ENCODE measurements at regions not wholly inside any gene's neighbourhood (a gene's known extent, or its start where the extent isn't known, plus 50 kb on each side); places are given as distances from the start of the nearest gene placed in this dataset.

DNA sequence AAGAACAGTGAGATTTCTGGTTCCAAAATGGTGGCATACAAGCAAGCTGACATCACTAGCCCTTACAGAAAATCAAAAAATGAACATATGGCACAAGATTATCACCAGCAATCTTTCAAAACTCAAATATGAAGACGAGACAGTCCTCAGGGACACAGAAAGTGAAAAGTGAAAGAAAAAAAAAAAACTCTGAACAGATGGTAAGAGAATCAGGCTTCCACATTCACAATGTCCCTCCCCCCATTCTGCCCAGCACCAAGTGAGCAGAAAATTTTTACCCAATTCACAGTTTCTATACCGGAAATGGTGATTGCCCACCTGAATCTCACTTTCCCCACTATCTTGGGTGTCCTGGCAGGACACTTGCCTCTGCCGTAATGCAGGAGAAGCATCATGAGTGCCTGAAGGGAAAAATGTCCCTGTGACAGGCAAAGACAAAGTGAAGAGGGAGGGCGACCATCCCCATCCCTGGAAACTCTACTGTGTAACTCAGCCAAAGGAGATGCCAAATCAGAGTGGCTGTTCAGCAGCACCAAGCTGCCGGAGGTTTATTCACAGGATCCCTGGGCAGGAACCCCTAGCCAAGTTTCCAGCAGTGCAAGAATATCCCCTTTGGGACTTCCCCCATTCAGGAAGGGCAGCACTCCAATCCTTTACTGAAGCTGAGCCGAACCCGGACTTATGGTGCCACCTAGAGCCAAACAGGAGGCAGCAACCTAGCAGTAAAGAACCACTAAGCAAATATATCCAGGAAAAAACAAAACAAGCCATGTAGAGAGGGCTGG, 312.2 kb downstream of the LRATD1 start:
- no peaks in the 10 kb centered on the region for H3K27me3 Mint-ChIP-seq
- H3K4me3 Mint-ChIP-seq, result no peak overlapping the region
- no peak for ATAC-seq
- no peaks in the 10 kb centered on the region for H3K36me3 Mint-ChIP-seq (ENCODE audit: low read depth)
- no peak overlapping the region for H3K27ac Mint-ChIP-seq
- H3K9me3 ChIP-seq (ENCODE audit: control insufficient read depth, low read length, poor library complexity, severe bottlenecking), result no peaks in the 10 kb centered on the region
- no peak for DNase-seq
- H3K4me1 Mint-ChIP-seq, result no peaks in the 10 kb centered on the region

DNA sequence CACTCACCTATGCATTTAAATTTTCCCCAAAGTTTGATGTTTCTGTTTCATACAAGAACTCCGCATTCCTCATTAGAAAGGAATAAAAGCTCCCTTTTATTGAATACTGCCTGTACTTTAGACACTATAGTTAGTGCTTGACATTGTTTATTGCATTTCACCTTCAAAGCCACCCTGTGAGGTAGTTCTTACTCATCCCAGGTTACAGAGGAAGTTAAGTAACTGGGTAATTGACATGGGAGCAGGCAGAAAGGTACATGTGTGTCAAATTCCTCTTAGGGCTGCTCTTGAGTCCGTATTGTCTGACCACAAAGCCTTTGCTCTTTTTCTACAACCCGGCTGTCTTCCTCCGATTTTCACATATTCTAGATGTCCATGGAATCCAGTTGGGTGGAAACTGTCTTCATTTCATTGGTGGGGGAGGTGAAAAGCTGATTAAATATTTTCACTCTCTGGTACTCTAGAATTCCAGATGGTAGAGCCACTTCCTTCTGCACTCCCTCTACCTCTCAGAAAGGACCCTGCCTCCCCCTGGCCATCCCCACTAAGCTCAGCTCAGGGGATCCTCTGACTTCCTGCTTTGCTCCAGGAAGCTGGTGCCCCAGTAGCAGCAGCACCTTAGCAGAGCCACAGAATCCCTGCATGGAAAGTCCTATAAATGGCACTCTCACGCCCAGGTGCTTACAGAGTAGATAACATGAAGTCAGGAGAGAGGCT, 319.2 kb downstream of the LRATD1 start:
- no peaks in the 10 kb centered on the region for H3K9me3 ChIP-seq (ENCODE audit: control insufficient read depth, low read length, poor library complexity, severe bottlenecking)
- no peak overlapping the region for H3K27ac Mint-ChIP-seq
- H3K36me3 Mint-ChIP-seq (ENCODE audit: low read depth), result peaks cover 2% of the 10 kb centered on the region
- no peak for DNase-seq
- no peak overlapping the region for H3K4me3 Mint-ChIP-seq
- H3K27me3 Mint-ChIP-seq, result peaks cover 14% of the 10 kb centered on the region
- H3K4me1 Mint-ChIP-seq, result no peaks in the 10 kb centered on the region
- no peak for ATAC-seq

DNA sequence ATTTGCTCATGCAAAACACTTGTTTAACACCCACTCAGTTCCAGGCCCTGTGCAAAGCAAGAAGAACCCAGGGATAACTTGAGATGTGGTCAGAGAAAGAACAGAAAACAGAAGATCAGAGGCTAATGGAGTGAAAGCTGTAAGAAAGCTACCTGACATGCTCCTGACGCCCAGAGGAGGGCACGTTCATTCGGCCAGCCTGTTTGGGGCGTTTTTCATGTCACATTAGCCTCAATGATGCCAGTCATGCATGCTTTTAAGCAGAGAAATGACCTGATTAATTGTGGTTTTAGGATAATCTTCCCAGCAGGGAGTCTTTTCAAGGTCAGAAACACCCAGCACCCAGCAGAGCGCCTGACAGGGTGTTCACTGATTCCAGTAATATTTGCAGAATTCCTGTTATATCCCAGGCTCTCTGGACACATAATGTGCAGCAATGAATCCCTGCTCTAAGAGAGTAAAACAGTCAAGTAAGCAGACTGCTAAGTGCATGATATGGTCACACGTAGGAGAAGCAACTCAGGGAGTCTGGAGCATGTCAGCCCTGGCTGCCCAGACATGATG, 320.0 kb downstream of the LRATD1 start:
- no peaks in the 10 kb centered on the region for H3K9me3 ChIP-seq (ENCODE audit: control insufficient read depth, low read length, poor library complexity, severe bottlenecking)
- Mint-ChIP-seq H3K4me1 (no peaks in the 10 kb centered on the region), H3K4me3 (no peak overlapping the region), H3K27me3 (peaks cover 14% of the 10 kb centered on the region), H3K36me3 (ENCODE audit: low read depth) (peaks cover 2% of the 10 kb centered on the region), H3K27ac (no peak overlapping the region)
- DNase-seq (no peak), ATAC-seq (no peak)

DNA sequence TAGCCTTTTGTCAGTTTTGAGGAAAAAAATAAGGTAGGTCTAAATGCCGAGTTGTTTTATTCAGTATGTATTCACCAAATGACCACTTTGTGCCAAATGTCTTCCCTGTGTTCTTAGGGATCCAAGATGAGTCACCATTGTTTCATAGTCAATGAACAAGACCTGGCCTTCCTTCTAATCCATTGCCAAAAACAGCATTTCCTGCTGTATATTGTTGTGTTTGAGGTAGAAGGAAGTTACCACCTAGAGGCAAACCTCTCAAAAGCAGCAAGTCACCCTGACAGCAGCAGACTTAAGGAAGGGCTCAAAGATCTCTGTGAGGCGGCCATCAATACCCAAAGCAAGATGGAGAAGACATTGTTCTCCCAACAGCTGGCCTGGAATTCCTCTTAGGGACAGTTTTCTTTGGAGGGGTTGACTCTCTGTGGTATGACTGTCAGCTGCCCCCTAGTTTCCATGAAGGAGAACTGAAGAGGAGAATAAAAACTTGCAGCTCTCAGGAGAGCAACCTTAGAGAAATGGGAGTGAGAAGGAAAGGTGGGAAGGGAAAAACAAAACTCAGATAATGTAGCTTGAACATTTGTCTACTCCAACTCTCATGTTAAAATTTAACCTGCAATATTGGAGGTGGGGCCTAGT, 328.3 kb downstream of the LRATD1 start:
- H3K36me3 Mint-ChIP-seq (ENCODE audit: low read depth), result peaks cover 2% of the 10 kb centered on the region
- DNase-seq (no peak), ATAC-seq (no peak)
- H3K9me3 ChIP-seq (ENCODE audit: control insufficient read depth, low read length, poor library complexity, severe bottlenecking), result no peaks in the 10 kb centered on the region
- no peak overlapping the region for H3K4me3 Mint-ChIP-seq
- H3K4me1 Mint-ChIP-seq, result no peaks in the 10 kb centered on the region
- no peak overlapping the region for H3K27ac Mint-ChIP-seq
- peaks cover 3% of the 10 kb centered on the region for H3K27me3 Mint-ChIP-seq

DNA sequence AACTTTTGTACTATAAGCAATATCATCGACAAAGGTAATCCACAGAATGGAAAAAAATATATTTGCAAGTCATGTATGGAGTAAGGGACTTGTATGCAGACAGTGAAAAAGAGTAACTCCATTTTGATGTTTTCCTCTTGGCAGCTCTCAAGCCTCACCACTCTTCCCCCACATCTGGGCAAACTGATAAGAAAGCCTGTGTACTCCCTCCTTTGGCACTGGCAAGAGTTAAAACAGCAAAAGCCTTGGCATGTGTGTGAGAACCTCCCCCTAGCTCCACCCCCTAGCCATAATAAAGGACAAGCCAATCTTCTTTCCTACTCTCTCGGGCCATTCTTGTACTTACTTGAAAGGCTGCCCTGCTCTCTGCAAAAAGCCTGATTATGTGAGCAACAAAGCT, 335.2 kb downstream of the LRATD1 start:
- no peak for ATAC-seq
- H3K27ac Mint-ChIP-seq, result no peak overlapping the region
- H3K4me1 Mint-ChIP-seq, result no peaks in the 10 kb centered on the region
- no peak overlapping the region for H3K4me3 Mint-ChIP-seq
- H3K9me3 ChIP-seq (ENCODE audit: control insufficient read depth, low read length, poor library complexity, severe bottlenecking), result no peaks in the 10 kb centered on the region
- H3K36me3 Mint-ChIP-seq (ENCODE audit: low read depth), result no peaks in the 10 kb centered on the region
- H3K27me3 Mint-ChIP-seq, result peaks cover 10% of the 10 kb centered on the region
- DNase-seq, result no peak

DNA sequence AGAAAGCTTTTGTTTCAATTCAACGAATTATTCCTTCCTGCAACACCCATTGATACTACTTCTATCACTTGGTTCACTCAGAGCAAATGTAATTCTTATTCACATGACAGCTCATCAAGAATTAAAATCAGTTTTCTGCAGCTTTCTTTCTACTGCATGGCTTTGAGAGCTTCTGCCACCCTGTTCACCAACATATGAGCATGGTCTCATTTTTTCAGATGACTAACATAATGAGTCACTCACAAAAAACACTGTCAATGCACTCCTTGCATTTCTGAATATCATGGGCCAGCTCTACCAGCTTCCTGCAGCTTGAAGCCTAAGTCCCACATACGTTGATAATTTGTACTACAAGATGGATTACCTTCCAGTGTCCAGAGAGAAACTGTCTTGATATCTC, 342.9 kb downstream of the LRATD1 start:
- no peaks in the 10 kb centered on the region for H3K36me3 Mint-ChIP-seq (ENCODE audit: low read depth)
- no peak for ATAC-seq

DNA sequence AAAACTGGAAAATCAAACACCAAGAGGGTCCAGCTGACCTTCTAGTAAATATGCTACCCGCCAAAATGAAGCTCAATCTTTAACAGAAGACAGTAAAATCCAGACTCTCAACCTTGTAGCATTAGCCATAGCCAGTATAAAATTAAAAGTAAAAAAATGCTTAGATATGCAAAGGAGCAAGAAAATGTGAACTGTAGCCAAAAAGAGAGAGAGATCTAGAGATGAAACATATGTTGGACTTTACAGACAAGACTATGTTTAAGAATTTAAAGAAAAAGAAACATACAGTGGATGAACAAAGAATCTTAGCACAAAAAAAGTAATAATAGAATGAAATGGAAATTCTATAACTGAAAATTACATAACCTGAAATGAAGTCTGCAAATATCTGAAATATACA, 344.5 kb downstream of the LRATD1 start:
- H3K4me3 Mint-ChIP-seq, result no peak overlapping the region
- DNase-seq, result no peak
- no peak for ATAC-seq
- H3K4me1 Mint-ChIP-seq, result no peaks in the 10 kb centered on the region
- no peaks in the 10 kb centered on the region for H3K36me3 Mint-ChIP-seq (ENCODE audit: low read depth)
- no peaks in the 10 kb centered on the region for H3K9me3 ChIP-seq (ENCODE audit: control insufficient read depth, low read length, poor library complexity, severe bottlenecking)
- no peak overlapping the region for H3K27ac Mint-ChIP-seq
- H3K27me3 Mint-ChIP-seq, result peaks cover 2% of the 10 kb centered on the region

More for the DNA sequence above, 342.9 kb downstream of the LRATD1 start:
- H3K27ac Mint-ChIP-seq, result no peak overlapping the region
- no peaks in the 10 kb centered on the region for H3K4me1 Mint-ChIP-seq
- H3K27me3 Mint-ChIP-seq, result peaks cover 2% of the 10 kb centered on the region
- no peak overlapping the region for H3K4me3 Mint-ChIP-seq
- no peaks in the 10 kb centered on the region for H3K9me3 ChIP-seq (ENCODE audit: control insufficient read depth, low read length, poor library complexity, severe bottlenecking)
- no peak for DNase-seq

DNA sequence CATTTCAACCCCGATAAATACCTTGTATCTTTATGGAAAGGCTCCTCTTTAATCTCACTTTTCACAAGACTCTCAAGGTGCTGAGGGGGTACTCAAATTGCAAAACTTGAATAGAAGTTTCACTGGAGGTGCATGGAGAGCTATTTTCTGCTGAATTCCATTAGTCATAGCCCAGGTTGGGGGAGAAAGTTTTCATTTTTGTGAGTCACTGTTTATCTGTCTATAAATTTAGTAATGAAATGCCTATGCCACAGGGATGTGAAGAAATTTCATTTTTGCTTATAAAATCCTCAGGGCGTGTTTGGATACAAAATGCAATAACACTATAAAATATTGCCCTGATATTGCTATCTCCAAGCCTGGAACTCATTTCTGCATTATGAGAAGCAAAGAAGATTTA, 346.3 kb downstream of the LRATD1 start:
- H3K4me1 Mint-ChIP-seq, result no peaks in the 10 kb centered on the region
- H3K27ac Mint-ChIP-seq, result no peak overlapping the region
- no peak overlapping the region for H3K4me3 Mint-ChIP-seq
- H3K36me3 Mint-ChIP-seq (ENCODE audit: low read depth), result no peaks in the 10 kb centered on the region
- peaks cover 13% of the 10 kb centered on the region for H3K27me3 Mint-ChIP-seq
- DNase-seq (no peak), ATAC-seq (no peak)
- H3K9me3 ChIP-seq (ENCODE audit: control insufficient read depth, low read length, poor library complexity, severe bottlenecking), result no peaks in the 10 kb centered on the region

DNA sequence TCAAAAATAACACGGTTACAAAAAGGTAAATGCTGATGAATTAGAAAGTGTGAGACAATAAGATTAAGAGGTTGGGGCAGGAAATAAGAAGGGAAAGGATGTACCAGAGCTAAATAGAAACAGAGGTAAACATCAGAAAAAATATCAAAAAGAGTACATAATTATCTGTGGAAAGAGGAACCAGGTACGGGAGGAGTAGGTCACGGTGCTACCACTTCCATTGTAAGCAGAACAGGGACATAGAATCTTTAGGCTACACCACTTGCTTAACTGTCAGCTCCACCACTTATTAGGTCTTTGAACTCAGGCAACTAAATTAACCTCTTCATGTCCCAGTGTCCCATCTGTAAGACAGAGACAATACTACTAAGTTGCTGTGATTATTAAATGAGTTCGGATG, 350.3 kb downstream of the LRATD1 start:
- no peaks in the 10 kb centered on the region for H3K9me3 ChIP-seq (ENCODE audit: control insufficient read depth, low read length, poor library complexity, severe bottlenecking)
- no peak overlapping the region for H3K27ac Mint-ChIP-seq
- no peak for DNase-seq
- H3K27me3 Mint-ChIP-seq, result peaks cover 35% of the 10 kb centered on the region
- no peaks in the 10 kb centered on the region for H3K4me1 Mint-ChIP-seq
- H3K4me3 Mint-ChIP-seq, result no peak overlapping the region
- H3K36me3 Mint-ChIP-seq (ENCODE audit: low read depth), result no peaks in the 10 kb centered on the region
- ATAC-seq, result no peak

DNA sequence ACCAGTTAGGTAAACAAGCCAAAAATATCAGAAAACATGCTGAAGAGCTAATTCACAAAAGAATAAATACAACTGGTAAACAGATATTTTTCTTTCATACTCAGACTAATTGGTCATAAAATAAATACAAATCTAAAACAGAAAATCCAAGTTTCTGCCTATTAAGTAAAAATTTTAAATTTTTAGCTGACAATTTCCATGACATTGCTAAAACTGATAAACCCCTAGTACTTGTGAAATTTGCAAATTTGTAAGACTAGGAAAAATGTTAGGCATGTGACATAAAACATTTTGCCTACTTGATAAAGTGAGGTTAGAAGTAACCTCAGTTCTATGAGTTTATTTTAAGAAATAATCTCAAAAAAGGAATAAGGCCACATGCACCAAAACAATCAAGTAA, 356.1 kb downstream of the LRATD1 start:
- DNase-seq (no peak), ATAC-seq (no peak)
- no peaks in the 10 kb centered on the region for H3K9me3 ChIP-seq (ENCODE audit: control insufficient read depth, low read length, poor library complexity, severe bottlenecking)
- H3K27me3 Mint-ChIP-seq, result peaks cover 31% of the 10 kb centered on the region
- H3K27ac Mint-ChIP-seq, result no peak overlapping the region
- no peaks in the 10 kb centered on the region for H3K36me3 Mint-ChIP-seq (ENCODE audit: low read depth)
- no peaks in the 10 kb centered on the region for H3K4me1 Mint-ChIP-seq
- no peak overlapping the region for H3K4me3 Mint-ChIP-seq

DNA sequence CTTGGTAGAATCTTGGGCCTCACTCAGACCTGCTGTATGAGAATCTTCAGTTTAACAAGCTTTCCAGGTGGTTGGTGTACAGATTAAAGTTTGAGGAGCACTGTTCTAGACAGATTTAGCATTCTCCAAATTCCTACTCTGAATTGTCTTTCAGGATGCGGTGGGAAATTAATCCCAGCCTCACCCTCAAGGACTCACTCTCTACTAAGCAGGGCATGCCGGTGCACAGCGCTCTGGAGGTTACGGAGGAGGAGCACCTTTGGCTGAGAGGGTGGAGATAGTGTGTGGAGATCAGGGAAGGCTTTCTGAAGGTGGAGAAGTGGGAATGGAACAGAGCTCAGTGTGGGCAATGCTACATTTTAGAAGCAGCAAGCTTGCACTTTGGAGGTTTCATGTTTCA, 359.2 kb downstream of the LRATD1 start:
- H3K27me3 Mint-ChIP-seq, result peaks cover 19% of the 10 kb centered on the region
- ATAC-seq (no peak), DNase-seq (no peak)
- H3K4me1 Mint-ChIP-seq, result no peaks in the 10 kb centered on the region
- no peak overlapping the region for H3K27ac Mint-ChIP-seq
- H3K4me3 Mint-ChIP-seq, result no peak overlapping the region
- no peaks in the 10 kb centered on the region for H3K36me3 Mint-ChIP-seq (ENCODE audit: low read depth)
- H3K9me3 ChIP-seq (ENCODE audit: control insufficient read depth, low read length, poor library complexity, severe bottlenecking), result no peaks in the 10 kb centered on the region

DNA sequence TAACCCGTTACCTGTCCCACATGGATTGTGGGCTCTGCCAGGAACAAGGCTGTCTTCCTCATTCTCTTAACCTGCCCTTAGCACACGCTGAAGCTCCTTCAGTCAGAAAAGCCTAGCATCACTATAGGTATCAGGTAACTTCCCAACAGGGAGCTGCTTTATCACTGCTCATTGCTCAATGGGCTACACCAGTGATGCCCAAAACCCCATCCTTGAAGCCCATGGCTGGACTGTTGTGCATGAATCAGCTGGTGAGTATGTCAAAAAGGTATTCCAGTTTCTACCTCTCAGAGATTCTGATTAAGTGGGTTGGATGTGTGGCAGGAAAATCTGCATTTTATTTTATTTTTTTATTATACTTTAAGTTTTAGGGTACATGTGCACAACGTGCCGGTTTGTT, 362.2 kb downstream of the LRATD1 start:
- no peaks in the 10 kb centered on the region for H3K9me3 ChIP-seq (ENCODE audit: control insufficient read depth, low read length, poor library complexity, severe bottlenecking)
- no peak for ATAC-seq
- Mint-ChIP-seq H3K4me1 (no peaks in the 10 kb centered on the region), H3K27ac (no peak overlapping the region), H3K27me3 (peaks cover 14% of the 10 kb centered on the region), H3K4me3 (no peak overlapping the region), H3K36me3 (ENCODE audit: low read depth) (peaks cover 2% of the 10 kb centered on the region)
- no peak for DNase-seq

DNA sequence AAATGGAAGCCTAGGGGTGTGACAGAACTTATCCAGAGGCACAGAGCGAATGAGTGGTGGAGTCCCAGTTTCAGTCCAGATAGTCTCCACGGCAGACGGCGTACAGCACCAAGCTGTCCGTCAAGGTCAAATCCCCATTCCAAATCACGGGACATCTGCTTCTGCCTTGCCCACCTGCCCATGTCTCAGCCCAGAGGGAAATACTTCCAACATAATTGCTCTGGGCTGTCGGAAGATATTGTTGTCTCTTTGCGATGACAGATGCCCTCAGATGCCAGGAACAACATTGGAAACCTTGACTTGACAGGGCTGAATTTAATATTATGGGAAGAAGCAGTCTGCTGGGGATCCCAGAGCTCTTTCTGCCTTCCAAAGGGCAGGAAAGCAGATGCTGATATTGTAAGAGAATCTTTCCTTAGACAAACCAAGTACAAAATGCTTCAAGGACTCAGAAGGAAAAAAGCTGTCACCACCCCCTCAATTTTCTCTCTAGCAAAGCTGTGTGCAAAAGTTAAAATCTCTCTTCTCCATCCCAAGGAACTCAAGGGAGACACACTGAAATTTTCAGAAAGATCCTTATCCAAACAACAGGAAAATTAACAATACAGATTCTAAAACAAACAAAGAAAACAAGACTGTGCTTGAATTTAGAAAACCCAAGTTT, 364.0 kb downstream of the LRATD1 start:
- no peak overlapping the region for H3K4me3 Mint-ChIP-seq
- ATAC-seq (no peak), DNase-seq (no peak)
- H3K4me1 Mint-ChIP-seq, result no peaks in the 10 kb centered on the region
- H3K27ac Mint-ChIP-seq, result no peak overlapping the region
- peaks cover 14% of the 10 kb centered on the region for H3K27me3 Mint-ChIP-seq
- H3K9me3 ChIP-seq (ENCODE audit: control insufficient read depth, low read length, poor library complexity, severe bottlenecking), result no peaks in the 10 kb centered on the region
- H3K36me3 Mint-ChIP-seq (ENCODE audit: low read depth), result peaks cover 2% of the 10 kb centered on the region
